GM12892 (cell line): ENCODE measurements at regions not wholly inside any gene's neighbourhood (a gene's known extent, or its start where the extent isn't known, plus 50 kb on each side); places are given as distances from the start of the nearest gene placed in this dataset.

Source experiments
- POLR2A ChIP-seq: IDR thresholded peaks from 2 replicates; pipeline ENCODE4 v1.6.1; 2011; ENCODE audit warnings: low read depth, low read length, control low read depth
- POLR2AphosphoS5 ChIP-seq: IDR thresholded peaks from 2 replicates; pipeline ENCODE4 v1.6.1; 2011; ENCODE audit warnings: low read depth, low read length, control low read depth
- TAF1 ChIP-seq: IDR thresholded peaks from 2 replicates; pipeline ENCODE4 v1.6.1; 2011; ENCODE audit warnings: low read depth, mild to moderate bottlenecking, control low read depth, low read length, borderline replicate concordance

DNA sequence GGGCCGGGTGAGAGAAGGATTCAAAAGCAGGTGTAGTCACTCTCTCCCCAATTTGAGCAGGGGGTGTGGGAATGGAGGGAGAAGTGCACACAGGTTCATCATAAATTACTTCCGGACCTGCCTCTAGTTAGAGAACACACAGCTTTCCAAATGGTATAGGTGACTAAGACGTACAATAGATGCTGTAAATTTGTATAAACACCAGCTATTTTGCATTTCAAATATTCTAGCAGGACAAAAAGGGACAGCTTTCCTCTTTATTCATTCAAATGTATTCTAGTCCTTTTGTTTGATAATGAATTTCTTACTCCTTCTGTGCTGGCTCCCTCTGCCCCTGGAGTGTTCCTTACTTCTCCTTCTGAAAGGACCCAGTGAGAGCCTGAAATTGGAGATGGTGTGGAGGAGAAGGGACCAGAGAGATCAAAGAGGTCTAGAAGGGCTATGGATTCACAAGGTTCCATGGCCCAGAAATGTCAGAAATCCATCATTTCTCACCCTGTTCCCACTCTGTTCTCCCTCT, 53.2 kb upstream of the SH3BP4 start:
- TF ChIP-seq POLR2A (no peak), TAF1 (no peak), POLR2AphosphoS5 (no peak)
